K562 (cell line): ENCODE measurements at regions not wholly inside any gene's neighbourhood (a gene's known extent, or its start where the extent isn't known, plus 50 kb on each side); places are given as distances from the start of the nearest gene placed in this dataset.

Source experiments
- ATAC-seq: fragments of 200-7000 bp; cut with Tn5 transposase; 3 replicates; pipeline ENCODE4 v1.9.1; 2020; ENCODE audit warnings: moderate library complexity
- BruUV-seq: library from RNA; stranded (reverse); fragments of 400-500 nt; replicated peaks from 2 replicates; lab custom pipeline; 2021; lab: Mats Ljungman, UMichigan
- CTCF ChIA-PET: fragments of 300-600 bp; formaldehyde crosslinking; extraction: SDS; loops from one replicate; lab custom pipeline; 2021; ENCODE audit warnings: low intra/inter-chr PET ratio; lab: Yijun Ruan, JAX
- POLR2A ChIA-PET: fragments of 300-600, 350-650 bp; sonication (Branson Sonifier 250); formaldehyde crosslinking; extraction: SDS; loops from one replicate; lab custom pipeline; 2021; ENCODE audit warnings: antibody characterized with exemption, inconsistent platforms; lab: Yijun Ruan, JAX
- DNase-seq, 4 experiments: peaks; one replicate each; pipeline versions ENCODE4 v3.0.0 to v3.0.0-alpha.2; 2011 to 2018; ENCODE audit warnings: low spot score in 3 of 4, mixed read lengths in 3 of 4; ENCODE audit errors: extremely low read depth in 1 of 4
- FAIRE-seq: peaks from 2 replicates; lab custom pipeline; 2011; peaks lifted over from hg19 to GRCh38; lab: Jason Lieb, UNC
- H2AFZ ChIP-seq: 2 replicates; pipeline ENCODE4 v1.6.0; 2011; ENCODE audit warnings: low read depth, low read length, control low read depth, inconsistent platforms
- H3K27ac ChIP-seq: fragments of 200-600 bp; 3 replicates; pipeline ENCODE4 v1.8.0; 2011; ENCODE audit warnings: low read depth, mild to moderate bottlenecking, control low read depth, inconsistent platforms, low read length, moderate library complexity, mixed read lengths; ENCODE audit errors: extremely low read depth
- H3K27me3 ChIP-seq, 2 experiments: fragments of 300-600 bp in 1 of 2; 2 replicates in 1 of 2; 3 replicates in 1 of 2; pipeline versions ENCODE4 v1.6.0 to v1.8.0; 2011; ENCODE audit warnings: inconsistent platforms in 2 of 2, low read length in 2 of 2, mild to moderate bottlenecking in 1 of 2, mixed read lengths in 1 of 2, moderate library complexity in 1 of 2; ENCODE audit not compliant: control insufficient read depth in 2 of 2, insufficient read depth in 2 of 2
- H3K36me3 ChIP-seq: fragments of 300-600 bp; 3 replicates; pipeline ENCODE4 v1.8.0; 2011; ENCODE audit warnings: mild to moderate bottlenecking, low read length, inconsistent platforms; ENCODE audit not compliant: control insufficient read depth, insufficient read depth
- H3K4me1 ChIP-seq, 2 experiments: fragments of 200-600 bp in 1 of 2; replicated peaks in 1 of 2; 2 replicates in 1 of 2; 3 replicates in 1 of 2; pipeline versions ENCODE4 v1.5.1 to v1.8.0; 2011; ENCODE audit warnings: inconsistent platforms in 2 of 2, low read length in 2 of 2, mild to moderate bottlenecking in 1 of 2, mixed read lengths in 1 of 2, moderate library complexity in 1 of 2; ENCODE audit not compliant: control insufficient read depth in 2 of 2, insufficient read depth in 2 of 2
- H3K4me2 ChIP-seq: 2 replicates; pipeline ENCODE4 v1.6.1; 2011; ENCODE audit warnings: low read length, control low read depth, inconsistent platforms, mixed read lengths; ENCODE audit not compliant: insufficient read depth
- H3K4me3 ChIP-seq: fragments of 200-600 bp; sonication (generic), shearing (Covaris generic); 2 replicates; pipeline ENCODE4 v1.5.1; 2016; ENCODE audit warnings: control low read depth, inconsistent platforms
- H3K79me2 ChIP-seq: fragments of 200-600 bp; 3 replicates; pipeline ENCODE4 v1.8.0; 2011; ENCODE audit warnings: low read length, inconsistent platforms; ENCODE audit not compliant: control insufficient read depth, insufficient read depth
- H3K9ac ChIP-seq, 2 experiments: 2 replicates each; pipeline versions ENCODE4 v1.6.0 to v1.6.1; 2011; ENCODE audit warnings: low read depth in 2 of 2, low read length in 2 of 2, control low read depth in 1 of 2, inconsistent platforms in 1 of 2, mild to moderate bottlenecking in 1 of 2, mixed read lengths in 1 of 2; ENCODE audit not compliant: insufficient read depth in 1 of 2
- H3K9me1 ChIP-seq: one replicate; pipeline ENCODE4 v1.6.0; 2011; ENCODE audit warnings: inconsistent platforms, mild to moderate bottlenecking, low read length, moderate library complexity; ENCODE audit not compliant: control insufficient read depth, insufficient read depth
- H3K9me3 ChIP-seq: replicated peaks from 2 replicates; pipeline ENCODE4 v1.5.1; 2011; ENCODE audit warnings: low read depth, low read length, inconsistent platforms; ENCODE audit not compliant: control insufficient read depth, insufficient read depth
- H4K20me1 ChIP-seq: replicated peaks from 2 replicates; pipeline ENCODE4 v1.6.1; 2011; ENCODE audit warnings: low read length, inconsistent platforms, mixed read lengths; ENCODE audit not compliant: control insufficient read depth, insufficient read depth
- CBX8 ChIP-seq: fragments of 200-600 bp; sonication (generic); IDR thresholded peaks from 2 replicates; pipeline ENCODE4 v1.6.1; 2012; ENCODE audit warnings: borderline replicate concordance, mixed run types, low read depth, mild to moderate bottlenecking, moderate library complexity, mixed read lengths, low read length, control low read depth, inconsistent platforms; ENCODE audit not compliant: poor library complexity, severe bottlenecking; ENCODE audit errors: extremely low read depth
- FOXJ2 ChIP-seq: fragments of 200-800 bp; sonication (Bioruptor generic); IDR thresholded peaks from 2 replicates; pipeline ENCODE4 v1.6.1; 2016; ENCODE audit warnings: missing genetic modification characterization, missing compliant biosample characterization
- HDAC8 ChIP-seq: fragments of 450-650 bp; IDR thresholded peaks from 2 replicates; pipeline ENCODE4 v1.6.1; 2016; ENCODE audit warnings: mild to moderate bottlenecking, missing genetic modification characterization, moderate library complexity, missing compliant biosample characterization
- MXD1 ChIP-seq: fragments of 250-450 bp; sonication (Bioruptor Pico); IDR thresholded peaks from 2 replicates; pipeline ENCODE4 v1.8.0; 2021; ENCODE audit warnings: borderline replicate concordance, mild to moderate bottlenecking, moderate library complexity; ENCODE audit not compliant: poor library complexity, severe bottlenecking
- PRDM10 ChIP-seq: fragments of 450-650 bp; IDR thresholded peaks from 2 replicates; pipeline ENCODE4 v1.6.1; 2018; ENCODE audit not compliant: partially characterized antibody
- TAF15 ChIP-seq: fragments of 200-400 bp; formaldehyde crosslinking; IDR thresholded peaks from 2 replicates; pipeline ENCODE4 v1.6.1; 2017; ENCODE audit warnings: mild to moderate bottlenecking, low read depth, low read length, moderate library complexity
- TCFL5 ChIP-seq: fragments of 250-450 bp; sonication (Bioruptor Pico); conservative IDR thresholded peaks from 2 replicates; pipeline ENCODE4 v1.6.1; 2021; ENCODE audit warnings: mild to moderate bottlenecking, moderate library complexity, matching md5 sums
- ZNF239 ChIP-seq: fragments of 250-450 bp; sonication (Bioruptor Pico); IDR thresholded peaks from 2 replicates; pipeline ENCODE4 v1.4.0; 2020; ENCODE audit warnings: mild to moderate bottlenecking
- ZNF347 ChIP-seq: fragments of 450-650 bp; formaldehyde crosslinking; IDR thresholded peaks from 2 replicates; pipeline ENCODE4 v1.4.0; 2020; ENCODE audit warnings: low read depth, mild to moderate bottlenecking, moderate library complexity
- WGBS: fragments of 100-300 bp; shearing (Covaris generic); methylation state at CpG from one replicate; pipeline ENCODE4 v1.1.6; 2016; ENCODE audit warnings: low coverage, mixed read lengths; ENCODE audit not compliant: insufficient coverage; ENCODE audit errors: missing lambda C conversion rate; 5-methylcytosine and 5-hydroxymethylcytosine counted together
- in situ Hi-C: fragments of 300-500 bp; cut with MboI; formaldehyde crosslinking; loops from 4 replicates; pipeline ENCODE4 v1.15.0; 2018; ENCODE audit warnings: inconsistent platforms, mixed read lengths
- intact Hi-C: fragments of 100-400 bp; cut with micrococcal nuclease; formaldehyde crosslinking; loops from 2 replicates; pipeline ENCODE4 v1.14.2; 2022

- H3K4me1 ChIP-seq = no peaks in the 10 kb centered on the region
- H3K36me3 ChIP-seq = no peaks in the 10 kb centered on the region
- POLR2A ChIA-PET = no interaction called here
- intact Hi-C loops = no loop called here
- no TSS peak for BruUV-seq
- no peak overlapping the region for H3K9ac ChIP-seq
- H3K9me1 ChIP-seq = no peaks in the 10 kb centered on the region
- no peaks in the 10 kb centered on the region for H3K79me2 ChIP-seq
- DNase-seq = no peak
- in situ Hi-C loops = no loop called here
- no peaks in the 10 kb centered on the region for H4K20me1 ChIP-seq
- CTCF ChIA-PET = no interaction called here
- no peaks in the 10 kb centered on the region for H3K9me3 ChIP-seq
- no peaks in the 10 kb centered on the region; a peak in 1 of 5 replicates for H3K27me3 ChIP-seq
- H3K4me2 ChIP-seq = no peak overlapping the region
- no peak overlapping the region for H3K27ac ChIP-seq
- WGBS = 13% methylated on average over 5 of the region's 5 CpGs
- 0 out of 3 replicates have a peak, but pooled peaks have one; percentile 34 for ATAC-seq
- peak overlapping the region; percentile 58 for H2AFZ ChIP-seq
- H3K4me3 ChIP-seq = no peak overlapping the region
- no peak for FAIRE-seq
- TF ChIP-seq ZNF239 (CRISPR knock-in tag) (no peak), HDAC8 (tag) (no peak), PRDM10 (no peak), CBX8 (no peak), ZNF347 (CRISPR knock-in tag) (no peak), TCFL5 (CRISPR knock-in tag) (no peak), FOXJ2 (no peak), MXD1 (no peak), TAF15 (no peak)
Observed at GRCh38 chr4:108303488-108304177, 134.9 kb upstream of the LEF1 start.
